OCI-M1 (cell line): ENCODE measurements at regions not wholly inside any gene's neighbourhood (a gene's known extent, or its start where the extent isn't known, plus 50 kb on each side); places are given as distances from the start of the nearest gene placed in this dataset.

Experiments
- DNase-seq: peaks from one replicate; lab custom pipeline; 2025; lab: John Stamatoyannopoulos, UW

DNA sequence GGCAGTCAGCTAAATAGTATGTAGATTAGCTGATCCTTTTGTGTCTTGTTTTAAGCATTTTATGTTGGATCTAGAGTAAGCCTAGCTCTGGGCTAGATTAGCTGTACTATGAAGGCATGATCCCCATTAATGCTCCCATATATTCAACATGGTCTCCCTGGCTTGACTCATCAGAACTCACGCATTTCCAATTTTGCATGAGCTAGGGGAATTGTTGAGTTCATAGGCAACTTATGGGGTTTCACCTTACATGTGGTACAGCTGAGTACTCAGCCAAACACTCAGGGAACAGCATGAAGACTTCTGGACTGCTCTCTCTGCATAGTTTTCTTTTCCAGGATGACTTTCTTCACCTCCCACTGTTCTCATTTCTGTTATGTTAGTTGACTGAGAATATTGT, 248.2 kb downstream of the TMX3 start:
- DNase-seq: no peak

DNA sequence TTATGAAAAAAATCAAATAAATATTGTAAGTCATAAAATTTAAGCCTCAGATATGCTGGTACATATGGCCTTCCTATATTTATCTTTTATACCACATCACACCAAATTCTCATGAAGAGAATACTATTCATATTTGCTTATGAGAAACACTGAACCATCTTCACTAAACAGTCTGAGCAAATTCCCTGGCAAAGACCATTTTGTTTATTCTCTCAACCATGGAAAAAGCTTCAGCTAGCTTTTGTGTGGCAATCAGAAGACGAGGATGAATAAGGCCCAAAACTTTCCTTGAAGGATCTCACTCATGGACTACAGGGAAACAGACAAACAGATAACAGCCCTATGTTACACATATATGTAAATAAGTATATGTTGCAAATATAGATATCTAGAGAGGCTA, 252.1 kb downstream of the TMX3 start:
- DNase-seq: no peak

DNA sequence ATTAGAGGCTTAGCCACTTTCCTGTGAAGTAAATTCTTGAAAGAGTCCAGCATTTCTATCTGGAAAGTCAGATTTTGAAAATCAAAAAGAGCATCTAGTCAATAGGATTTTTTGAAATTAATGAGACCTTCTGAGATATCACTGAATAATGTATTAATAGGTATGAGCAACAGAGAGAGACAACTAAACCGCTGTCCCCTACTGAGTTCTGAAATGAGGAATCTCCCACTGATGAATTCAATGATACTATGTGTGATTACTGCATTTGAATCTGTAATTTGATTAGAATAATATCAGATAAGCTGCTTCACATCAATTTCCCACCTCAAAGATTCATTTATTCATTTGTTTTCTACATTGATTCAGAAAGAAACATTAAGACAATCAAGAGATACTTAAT, 252.8 kb downstream of the TMX3 start:
- DNase-seq: no peak

DNA sequence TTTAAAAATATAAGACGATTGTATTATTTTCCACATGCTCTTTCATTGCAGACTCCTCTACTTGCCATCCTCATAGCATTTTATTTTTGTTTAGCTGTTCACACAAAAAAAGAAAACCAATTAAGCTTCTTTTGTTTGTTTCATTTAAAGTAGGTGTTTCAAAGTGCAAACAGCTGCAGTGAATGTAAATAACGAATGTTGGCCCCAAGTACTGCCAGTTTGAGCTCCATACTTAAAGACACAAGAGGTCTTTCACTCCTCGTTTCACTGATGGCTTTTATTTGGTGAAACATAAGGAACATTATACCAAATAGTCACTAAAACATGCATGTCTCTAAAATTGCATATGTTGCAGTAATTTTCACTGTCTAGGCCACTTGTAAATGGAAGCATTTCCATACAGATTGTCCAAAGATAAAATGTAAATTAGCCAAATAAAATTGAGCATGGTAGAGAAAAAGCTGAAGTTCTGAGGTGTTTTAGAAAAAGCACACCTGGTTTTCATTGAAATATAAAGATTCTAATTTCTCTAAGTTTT, 253.4 kb downstream of the TMX3 start:
- DNase-seq: no peak

- DNase-seq: no peak
These were observed 254.9 kb downstream of the TMX3 start for GRCh38 chr18:68459968-68460367.

- DNase-seq: no peak
These were observed 257.9 kb downstream of the TMX3 start for GRCh38 chr18:68456985-68457384.

DNA sequence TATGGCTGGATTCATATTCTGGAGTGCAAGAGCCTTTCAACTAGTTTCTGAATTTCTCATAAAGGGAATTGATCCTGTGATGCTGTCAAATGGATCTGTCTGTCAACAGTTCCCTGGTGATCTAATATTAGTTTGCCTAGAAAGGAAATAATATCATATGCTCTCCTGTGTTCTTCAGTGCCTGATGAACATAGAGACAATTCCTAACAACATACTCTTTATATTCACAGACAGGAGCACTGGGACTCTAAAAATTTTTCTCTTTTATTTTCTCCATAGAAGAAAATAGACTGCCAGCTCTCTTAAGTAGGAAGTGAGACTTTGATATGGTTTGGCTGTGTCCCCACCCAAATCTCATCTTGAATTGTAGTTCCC, 259.7 kb downstream of the TMX3 start:
- DNase-seq: no peak

GRCh38 chr18:68454511-68455228, 260.2 kb downstream of the TMX3 start:
- no peak for DNase-seq

GRCh38 chr18:68449292-68449691, 265.6 kb downstream of the TMX3 start:
- DNase-seq: no peak

- no peak for DNase-seq
These were observed 266.2 kb downstream of the TMX3 start for GRCh38 chr18:68448736-68449135.

DNA sequence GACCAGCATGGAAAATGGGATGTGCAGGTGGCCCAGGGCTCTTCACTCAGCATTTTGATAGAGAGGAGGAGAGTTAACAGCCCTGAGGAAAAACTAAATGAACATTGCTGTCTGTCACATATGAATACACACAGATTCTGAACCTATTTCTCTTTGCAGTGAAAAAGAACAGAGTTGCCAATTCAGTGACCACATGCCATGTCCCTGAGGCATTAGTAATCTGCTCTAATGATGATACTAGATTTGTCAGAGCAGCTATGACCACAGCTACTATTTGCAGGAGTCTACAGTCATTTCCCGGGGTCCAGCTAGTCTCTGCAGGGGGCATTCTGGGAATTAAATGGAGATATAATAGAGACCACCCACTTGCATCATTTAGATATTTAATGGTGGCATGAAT, 267.6 kb downstream of the TMX3 start:
- no peak for DNase-seq

GRCh38 chr18:68445668-68446426, 269.1 kb downstream of the TMX3 start:
- peak; percentile 6 for DNase-seq

DNA sequence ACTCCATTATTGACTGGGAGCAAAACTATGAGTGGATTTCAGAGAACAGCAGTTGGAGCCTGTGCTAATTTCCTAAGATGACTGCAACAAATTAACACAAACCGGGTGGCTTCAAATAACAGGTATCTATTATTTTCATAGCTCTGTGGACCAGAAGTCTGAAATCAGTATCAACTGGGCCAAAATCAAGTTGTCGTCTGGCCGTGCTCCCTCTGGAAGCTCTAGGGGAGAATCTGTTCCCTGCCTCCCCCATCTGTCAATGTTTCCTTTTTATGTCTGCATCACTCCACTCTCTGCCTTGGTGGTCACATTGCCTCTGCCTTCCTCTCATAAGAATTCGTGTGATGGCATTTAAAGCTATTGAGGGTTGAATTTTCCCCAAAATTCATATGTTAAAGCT, 269.8 kb downstream of the TMX3 start:
- DNase-seq: no peak

GRCh38 chr18:68441241-68441640, 273.7 kb downstream of the TMX3 start:
- no peak for DNase-seq

DNA sequence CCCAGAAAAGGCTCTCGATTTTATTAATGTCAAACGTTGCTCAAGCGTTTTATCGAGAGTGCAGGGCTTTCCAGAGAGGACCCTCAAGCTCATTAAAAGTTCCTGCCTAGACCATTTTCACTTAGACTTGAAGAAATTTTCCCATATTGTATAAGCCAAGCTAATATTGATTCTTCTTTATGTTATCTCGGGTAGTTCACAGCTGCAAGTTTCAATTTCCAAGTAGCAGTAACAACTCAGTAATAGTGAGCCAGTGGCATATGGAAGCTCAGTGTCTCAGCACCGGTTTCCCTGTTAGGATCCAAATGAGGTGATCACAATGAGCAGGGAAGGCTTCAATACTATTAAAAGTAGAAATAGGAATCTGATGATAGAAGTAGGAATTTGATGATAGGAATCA, 274.5 kb downstream of the TMX3 start:
- DNase-seq: peak; percentile 28

DNA sequence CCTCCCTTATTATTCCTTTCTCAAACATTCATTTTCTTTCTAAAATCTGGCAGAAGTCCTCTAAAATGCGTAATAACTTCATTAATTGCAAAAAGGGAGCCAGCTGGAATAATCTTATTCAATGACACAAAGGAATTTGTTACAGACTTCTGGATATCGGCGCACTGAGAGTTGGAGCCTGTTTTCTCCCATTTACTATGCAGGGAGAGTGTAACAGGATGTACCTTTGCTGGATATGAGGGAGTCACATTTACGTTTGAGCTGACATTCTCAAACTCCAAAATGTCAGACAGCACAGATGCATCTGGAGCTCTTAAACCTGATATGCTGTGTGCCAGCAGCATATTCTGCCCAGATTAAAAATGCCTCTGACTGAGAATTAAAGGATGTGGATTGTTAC, 275.3 kb downstream of the TMX3 start:
- no peak for DNase-seq

DNA sequence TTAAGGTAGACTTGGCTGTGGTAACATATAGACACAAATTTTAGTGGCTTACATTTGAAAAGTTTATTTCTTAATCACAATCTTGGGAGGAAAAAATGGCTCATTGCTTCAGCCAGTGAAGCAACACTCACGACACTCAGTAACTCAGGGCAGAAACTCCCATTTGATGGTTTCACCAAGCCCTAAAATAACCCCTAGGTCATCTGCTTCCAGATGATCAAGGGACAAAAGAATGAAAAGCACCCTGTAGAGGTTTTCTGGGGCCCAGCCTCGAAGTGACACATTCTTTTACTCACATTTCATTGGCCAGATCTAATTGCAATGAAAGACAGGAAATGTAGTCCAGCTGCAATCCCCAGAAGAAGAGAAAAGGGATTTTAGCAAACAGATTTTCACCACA, 275.9 kb downstream of the TMX3 start:
- no peak for DNase-seq

GRCh38 chr18:68438536-68438935, 276.4 kb downstream of the TMX3 start:
- DNase-seq: no peak

DNA sequence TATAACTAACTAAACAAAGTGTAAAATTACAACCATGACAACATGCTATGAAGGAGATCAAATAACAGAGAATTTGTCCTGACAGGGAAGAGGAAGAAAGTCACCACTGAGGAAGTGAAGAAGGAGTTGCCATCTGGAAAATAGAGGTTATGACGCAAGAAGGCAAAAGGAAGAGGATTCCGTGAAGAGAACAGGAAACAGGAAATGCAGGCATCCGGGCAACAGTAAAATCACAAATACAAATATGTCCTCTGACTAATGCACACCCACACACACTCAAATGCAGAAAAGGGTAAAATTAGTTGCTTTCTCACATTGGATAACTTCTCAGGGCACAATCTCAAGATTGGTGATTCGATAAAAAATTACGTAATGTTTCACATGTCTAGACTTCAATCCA, 278.4 kb downstream of the TMX3 start:
- DNase-seq: peak; percentile 5

DNA sequence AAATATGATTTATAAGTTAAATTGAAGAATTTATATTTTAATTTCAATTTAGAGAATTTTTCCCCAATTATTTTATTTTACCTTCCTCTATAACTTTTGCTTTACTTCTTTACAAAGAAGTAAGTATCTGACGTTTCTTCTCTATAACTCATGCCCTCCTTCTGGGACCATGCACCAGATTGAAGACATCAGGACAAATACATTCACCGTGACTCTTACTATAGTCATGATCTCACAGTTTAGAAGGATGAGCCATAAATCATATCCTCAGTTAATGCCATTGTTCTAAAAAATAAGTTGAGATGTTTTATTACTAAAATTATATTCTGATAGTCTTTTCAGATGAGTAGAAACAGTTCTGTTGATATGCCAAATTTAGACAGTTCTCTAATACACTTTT, 279.3 kb downstream of the TMX3 start:
- no peak for DNase-seq

- DNase-seq: no peak
These were observed 283.0 kb downstream of the TMX3 start for GRCh38 chr18:68431922-68432198.

DNA sequence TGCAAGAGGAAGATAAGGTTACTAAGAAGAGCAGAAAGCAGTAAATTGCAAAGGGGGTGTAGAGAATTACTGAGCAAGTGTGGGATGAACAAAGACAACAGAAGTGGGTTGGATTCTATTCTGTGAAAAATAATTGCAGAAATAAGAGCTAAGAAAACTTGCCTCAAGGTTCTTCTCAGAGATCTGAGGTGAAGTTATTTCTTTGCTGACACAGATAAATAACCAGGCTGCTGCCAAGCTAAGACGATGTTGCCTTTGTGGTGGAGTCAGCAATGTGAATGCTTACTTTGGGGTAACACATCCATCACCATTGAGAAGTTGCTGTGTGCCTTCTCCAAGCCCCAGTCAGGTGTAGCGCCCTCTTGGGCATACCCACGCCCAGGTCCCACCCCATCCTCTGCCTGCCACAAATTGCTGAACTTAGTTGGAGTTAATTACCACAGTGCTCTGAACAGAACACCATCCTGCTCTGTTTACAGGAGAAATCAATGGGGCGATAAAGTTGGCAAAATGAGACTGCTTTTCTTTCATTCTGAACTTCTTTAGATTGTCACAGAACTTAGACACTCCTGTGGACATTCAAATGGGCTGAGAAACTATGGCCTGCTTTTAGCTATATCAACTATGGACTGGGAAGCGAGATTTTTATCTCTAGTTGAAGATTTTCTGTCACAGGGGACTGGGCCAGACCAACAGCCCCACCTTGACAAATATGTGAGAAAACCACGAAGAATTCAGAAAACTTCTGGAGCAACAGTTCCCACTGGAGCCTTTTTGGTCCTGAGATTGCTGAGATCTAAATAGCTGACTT, 283.6 kb downstream of the TMX3 start:
- DNase-seq: no peak

DNA sequence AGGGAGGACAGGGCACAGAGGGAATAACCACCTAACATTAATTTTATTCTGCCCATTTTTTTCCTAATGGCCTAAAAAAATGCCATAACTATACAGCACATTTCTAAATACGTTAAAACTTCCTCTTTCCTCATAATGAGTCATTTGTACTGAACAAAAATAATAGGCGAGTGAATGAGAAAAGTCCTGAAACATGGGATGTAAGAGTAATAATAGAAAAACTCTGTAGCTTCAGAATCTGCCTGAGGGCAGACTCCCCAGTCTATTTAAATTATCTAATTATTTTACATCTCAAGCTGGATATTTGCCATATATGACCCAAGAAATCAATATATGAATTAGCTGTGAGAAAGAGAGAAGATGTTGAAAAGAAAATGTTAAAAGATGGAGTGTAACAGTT, 285.1 kb downstream of the TMX3 start:
- peak; percentile 24 for DNase-seq
